ENCODE measurements at regions not wholly inside any gene's neighbourhood (a gene's known extent, or its start where the extent isn't known, plus 50 kb on each side); places are given as distances from the start of the nearest gene placed in this dataset.

DNA sequence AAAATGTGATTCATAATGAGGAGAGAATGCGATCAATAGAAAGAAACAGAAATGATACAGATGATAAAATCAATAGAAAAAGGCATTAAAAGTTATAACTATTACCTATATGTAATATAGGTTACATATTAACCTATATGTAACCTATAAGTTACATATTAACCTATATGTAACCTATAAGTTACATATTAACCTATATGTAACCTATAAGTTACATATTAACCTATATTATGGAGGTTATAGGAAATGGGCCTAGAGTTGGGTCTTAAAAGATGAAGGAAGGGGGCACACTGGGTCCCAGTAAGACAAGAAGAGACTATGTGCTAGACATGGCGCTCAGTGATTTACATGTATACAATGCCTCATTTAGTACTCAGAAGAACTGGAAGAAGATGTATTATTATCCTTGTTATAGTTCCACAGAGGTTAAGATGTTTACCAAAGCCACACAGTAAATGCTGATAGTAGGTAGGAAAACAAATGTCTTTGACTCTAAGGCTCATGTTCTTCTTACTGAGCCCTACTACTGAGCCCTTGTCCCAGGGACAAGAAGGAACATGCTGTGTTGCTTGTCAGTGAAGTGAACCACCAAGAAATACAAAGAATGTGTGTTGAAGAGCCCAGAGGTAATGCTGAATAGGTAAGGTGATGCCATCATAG is 444.6 kb upstream of the PLXNA2 start:
- H2BK5ac ChIP-seq (ENCODE audit: low read depth, low read length, poor library complexity, severe bottlenecking): no peak overlapping the region
- H2AK5ac ChIP-seq (ENCODE audit: low read length, severe bottlenecking): no peak overlapping the region
- H3K27me3 ChIP-seq (ENCODE audit: control insufficient read depth in 1 of 2, insufficient read depth in 1 of 2, low read length in 2 of 2): no peaks in the 10 kb centered on the region

DNA sequence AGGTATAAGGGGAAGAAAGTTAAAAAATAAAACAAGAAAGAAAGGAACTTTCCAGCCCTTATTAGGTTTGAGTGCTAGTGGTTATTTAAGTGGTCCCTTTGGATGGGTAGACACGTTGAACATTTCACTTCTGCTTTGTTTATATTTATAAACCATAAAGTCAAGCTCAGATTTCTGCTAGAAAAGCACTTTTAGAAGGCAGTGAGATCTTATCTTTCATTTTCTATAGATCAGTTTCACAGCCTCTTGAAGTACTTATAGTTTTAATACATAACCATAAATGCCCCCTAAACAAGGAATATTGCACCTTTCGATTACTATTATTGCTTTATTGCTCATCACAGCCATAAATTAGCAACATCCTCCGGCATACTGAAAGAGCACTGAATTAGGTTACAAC is 446.8 kb upstream of the PLXNA2 start:
- H3K4me2 ChIP-seq (ENCODE audit: low read length, poor library complexity, severe bottlenecking): no peak overlapping the region
- no peak overlapping the region for H2AK5ac ChIP-seq (ENCODE audit: low read length, severe bottlenecking)
- H2BK12ac ChIP-seq (ENCODE audit: low read length in 2 of 2): no peak overlapping the region
- no peak overlapping the region for H3K4ac ChIP-seq (ENCODE audit: low read depth in 1 of 2, low read length in 2 of 2)
- no peak overlapping the region for H2BK5ac ChIP-seq (ENCODE audit: low read depth, low read length, poor library complexity, severe bottlenecking)
- no peak overlapping the region for H3K23ac ChIP-seq (ENCODE audit: low read length in 2 of 2)
- WGBS: 26% methylated on average over 2 of the region's 3 CpGs
- H3K4me1 ChIP-seq (ENCODE audit: control insufficient read depth, insufficient read depth, low read depth, low read length): no peaks in the 10 kb centered on the region
- H4K8ac ChIP-seq (ENCODE audit: low read length): no peak overlapping the region
- H3K27me3 ChIP-seq (ENCODE audit: control insufficient read depth in 1 of 2, insufficient read depth in 1 of 2, low read length in 2 of 2): no peaks in the 10 kb centered on the region
- no peak overlapping the region for H2BK15ac ChIP-seq (ENCODE audit: low read depth, poor library complexity, severe bottlenecking)
- no peak overlapping the region for H2AFZ ChIP-seq (ENCODE audit: low read depth, low read length)
- no peaks in the 10 kb centered on the region for H3K79me1 ChIP-seq (replicated peaks; ENCODE audit: low read length, poor library complexity, severe bottlenecking)
- H3K14ac ChIP-seq (ENCODE audit: low read length in 2 of 2): no peak overlapping the region
- H3K4me3 ChIP-seq (ENCODE audit: insufficient read depth in 1 of 2, low read depth in 1 of 2, low read length in 2 of 2): no peak overlapping the region
- H3K27ac ChIP-seq (ENCODE audit: low read length, poor library complexity, severe bottlenecking): no peak overlapping the region
- no peak overlapping the region for H2BK120ac ChIP-seq (ENCODE audit: low read depth, low read length)
- no peak overlapping the region for H3K18ac ChIP-seq (ENCODE audit: low read depth in 1 of 2, low read length in 2 of 2)
- no peaks in the 10 kb centered on the region for H3K9me3 ChIP-seq (ENCODE audit: control insufficient read depth, low read length)
- DNase-seq: no peak
- H4K91ac ChIP-seq (ENCODE audit: low read length): no peak overlapping the region
- H3K36me3 ChIP-seq (ENCODE audit: control insufficient read depth in 1 of 2, insufficient read depth in 2 of 2, low read depth in 1 of 2, low read length in 2 of 2): no peaks in the 10 kb centered on the region
- no peak overlapping the region for H3K9ac ChIP-seq (ENCODE audit: low read length)

More for the DNA sequence above, 444.6 kb upstream of the PLXNA2 start:
- H3K27ac ChIP-seq (ENCODE audit: low read length, poor library complexity, severe bottlenecking): no peak overlapping the region
- H3K4me2 ChIP-seq (ENCODE audit: low read length, poor library complexity, severe bottlenecking): no peak overlapping the region
- H2AFZ ChIP-seq (ENCODE audit: low read depth, low read length): no peak overlapping the region
- H3K36me3 ChIP-seq (ENCODE audit: control insufficient read depth in 1 of 2, insufficient read depth in 2 of 2, low read depth in 1 of 2, low read length in 2 of 2): no peaks in the 10 kb centered on the region
- no peak overlapping the region for H3K4ac ChIP-seq (ENCODE audit: low read depth in 1 of 2, low read length in 2 of 2)
- no peak overlapping the region for H2BK12ac ChIP-seq (ENCODE audit: low read length in 2 of 2)
- no peaks in the 10 kb centered on the region for H3K79me1 ChIP-seq (replicated peaks; ENCODE audit: low read length, poor library complexity, severe bottlenecking)
- no peak overlapping the region for H4K91ac ChIP-seq (ENCODE audit: low read length)
- H2BK15ac ChIP-seq (ENCODE audit: low read depth, poor library complexity, severe bottlenecking): no peak overlapping the region
- H3K4me1 ChIP-seq (ENCODE audit: control insufficient read depth, insufficient read depth, low read depth, low read length): no peaks in the 10 kb centered on the region
- H2BK120ac ChIP-seq (ENCODE audit: low read depth, low read length): no peak overlapping the region
- H4K8ac ChIP-seq (ENCODE audit: low read length): no peak overlapping the region
- no peaks in the 10 kb centered on the region for H3K9me3 ChIP-seq (ENCODE audit: control insufficient read depth, low read length)
- whole genome bisulfite sequencing: no CpG with 5 or more reads among the region's 2 CpGs
- no peak overlapping the region for H3K18ac ChIP-seq (ENCODE audit: low read depth in 1 of 2, low read length in 2 of 2)
- no peak for DNase-seq
- no peak overlapping the region for H3K4me3 ChIP-seq (ENCODE audit: insufficient read depth in 1 of 2, low read depth in 1 of 2, low read length in 2 of 2)
- H3K9ac ChIP-seq (ENCODE audit: low read length): no peak overlapping the region
- no peak overlapping the region for H3K14ac ChIP-seq (ENCODE audit: low read length in 2 of 2)
- H3K23ac ChIP-seq (ENCODE audit: low read length in 2 of 2): no peak overlapping the region

DNA sequence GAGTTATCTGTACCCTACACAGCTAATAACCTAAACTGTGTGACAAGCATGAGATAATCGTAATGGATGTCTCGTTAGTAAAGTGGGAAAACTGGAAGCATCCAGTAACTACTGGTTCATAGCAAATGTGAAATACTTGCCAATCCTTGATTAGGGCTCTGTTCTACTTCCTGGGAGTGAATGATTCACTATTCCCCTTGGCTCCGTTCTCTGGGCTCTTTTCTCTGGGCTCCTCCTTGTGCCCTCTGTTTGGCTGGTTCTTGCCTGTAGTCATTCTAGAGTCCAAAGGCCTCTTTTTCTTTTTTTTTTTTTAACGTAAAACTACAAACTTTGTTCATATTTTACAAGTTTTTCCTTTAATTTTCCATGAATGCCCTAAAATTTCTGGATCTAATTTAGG is 465.8 kb upstream of the PLXNA2 start:
- H3K27ac ChIP-seq (ENCODE audit: low read length, poor library complexity, severe bottlenecking): no peak overlapping the region
- no peak overlapping the region for H3K9ac ChIP-seq (ENCODE audit: low read length)
- H3K23ac ChIP-seq (ENCODE audit: low read length in 2 of 2): no peak overlapping the region
- no peak overlapping the region for H3K14ac ChIP-seq (ENCODE audit: low read length in 2 of 2)
- DNase-seq: no peak
- no peak overlapping the region for H3K4me3 ChIP-seq (ENCODE audit: insufficient read depth in 1 of 2, low read depth in 1 of 2, low read length in 2 of 2)
- H3K9me3 ChIP-seq (ENCODE audit: control insufficient read depth, low read length): no peaks in the 10 kb centered on the region
- H3K4me1 ChIP-seq (ENCODE audit: control insufficient read depth, insufficient read depth, low read depth, low read length): no peaks in the 10 kb centered on the region
- no peak overlapping the region for H3K18ac ChIP-seq (ENCODE audit: low read depth in 1 of 2, low read length in 2 of 2)
- H2BK12ac ChIP-seq (ENCODE audit: low read length in 2 of 2): no peak overlapping the region
- no peak overlapping the region for H2AFZ ChIP-seq (ENCODE audit: low read depth, low read length)
- H4K91ac ChIP-seq (ENCODE audit: low read length): no peak overlapping the region
- no peak overlapping the region for H2BK5ac ChIP-seq (ENCODE audit: low read depth, low read length, poor library complexity, severe bottlenecking)
- no peak overlapping the region for H2BK120ac ChIP-seq (ENCODE audit: low read depth, low read length)
- no peak overlapping the region for H2BK15ac ChIP-seq (ENCODE audit: low read depth, poor library complexity, severe bottlenecking)
- H3K4ac ChIP-seq (ENCODE audit: low read depth in 1 of 2, low read length in 2 of 2): no peak overlapping the region
- no peaks in the 10 kb centered on the region for H3K79me1 ChIP-seq (replicated peaks; ENCODE audit: low read length, poor library complexity, severe bottlenecking)
- no peaks in the 10 kb centered on the region for H3K27me3 ChIP-seq (ENCODE audit: control insufficient read depth in 1 of 2, insufficient read depth in 1 of 2, low read length in 2 of 2)
- WGBS: 84% methylated on average over 4 of the region's 4 CpGs
- no peak overlapping the region for H4K8ac ChIP-seq (ENCODE audit: low read length)
- no peak overlapping the region for H3K4me2 ChIP-seq (ENCODE audit: low read length, poor library complexity, severe bottlenecking)
- no peak overlapping the region for H2AK5ac ChIP-seq (ENCODE audit: low read length, severe bottlenecking)
- no peaks in the 10 kb centered on the region for H3K36me3 ChIP-seq (ENCODE audit: control insufficient read depth in 1 of 2, insufficient read depth in 2 of 2, low read depth in 1 of 2, low read length in 2 of 2)

DNA sequence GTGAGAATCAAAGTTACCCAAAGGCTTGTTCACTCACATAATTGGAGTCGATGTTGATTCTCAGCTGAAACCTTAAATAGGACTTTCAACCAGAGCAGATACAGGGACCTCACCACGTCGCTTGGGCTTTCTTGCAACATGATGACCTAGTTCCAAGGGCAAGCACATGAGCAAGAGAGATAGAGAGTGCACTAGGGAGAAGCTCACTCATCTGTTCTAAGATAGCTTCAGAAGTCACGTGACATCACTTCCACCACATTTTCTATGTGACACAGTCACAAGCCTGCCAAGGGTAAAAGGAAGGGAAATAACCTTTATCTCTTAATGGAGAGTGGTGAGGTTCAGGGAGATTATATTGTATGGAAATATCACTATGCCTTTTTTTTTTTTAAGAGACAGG is 470.1 kb upstream of the PLXNA2 start:
- Histone ChIP-seq H2AFZ (ENCODE audit: low read depth, low read length) (no peak overlapping the region), H3K23ac (ENCODE audit: low read length in 2 of 2) (no peak overlapping the region), H2AK5ac (ENCODE audit: low read length, severe bottlenecking) (no peak overlapping the region), H2BK120ac (ENCODE audit: low read depth, low read length) (no peak overlapping the region), H3K27ac (ENCODE audit: low read length, poor library complexity, severe bottlenecking) (no peak overlapping the region), H3K14ac (ENCODE audit: low read length in 2 of 2) (no peak overlapping the region), H3K79me1 (replicated peaks; ENCODE audit: low read length, poor library complexity, severe bottlenecking) (no peaks in the 10 kb centered on the region), H3K27me3 (ENCODE audit: control insufficient read depth in 1 of 2, insufficient read depth in 1 of 2, low read length in 2 of 2) (no peaks in the 10 kb centered on the region), H2BK5ac (ENCODE audit: low read depth, low read length, poor library complexity, severe bottlenecking) (no peak overlapping the region), H3K9me3 (ENCODE audit: control insufficient read depth, low read length) (no peaks in the 10 kb centered on the region), H3K4ac (ENCODE audit: low read depth in 1 of 2, low read length in 2 of 2) (no peak overlapping the region), H3K4me3 (ENCODE audit: insufficient read depth in 1 of 2, low read depth in 1 of 2, low read length in 2 of 2) (no peak overlapping the region), H2BK12ac (ENCODE audit: low read length in 2 of 2) (no peak overlapping the region), H3K18ac (ENCODE audit: low read depth in 1 of 2, low read length in 2 of 2) (no peak overlapping the region), H3K9ac (ENCODE audit: low read length) (no peak overlapping the region), H3K36me3 (ENCODE audit: control insufficient read depth in 1 of 2, insufficient read depth in 2 of 2, low read depth in 1 of 2, low read length in 2 of 2) (no peaks in the 10 kb centered on the region), H2BK15ac (ENCODE audit: low read depth, poor library complexity, severe bottlenecking) (no peak overlapping the region), H4K91ac (ENCODE audit: low read length) (no peak overlapping the region), H4K8ac (ENCODE audit: low read length) (no peak overlapping the region), H3K4me2 (ENCODE audit: low read length, poor library complexity, severe bottlenecking) (no peak overlapping the region), H3K4me1 (ENCODE audit: control insufficient read depth, insufficient read depth, low read depth, low read length) (no peaks in the 10 kb centered on the region)
- 91% methylated on average over 3 of the region's 4 CpGs for WGBS
- DNase-seq: no peak

Data from mesenchymal stem cell (in vitro differentiated cells and primary cell).